Glutamatergic neuron (in vitro differentiated cells): ENCODE measurements at regions not wholly inside any gene's neighbourhood (a gene's known extent, or its start where the extent isn't known, plus 50 kb on each side); places are given as distances from the start of the nearest gene placed in this dataset.

Experiments
- DNase-seq: peaks from one replicate; pipeline ENCODE4 v3.0.0; 2022
- H3K27ac Mint-ChIP-seq: one replicate; pipeline ENCODE4 v1.8.0; 2020; ENCODE audit warnings: mild to moderate bottlenecking, mixed read lengths, inconsistent platforms; ENCODE audit not compliant: unreplicated experiment
- H3K27me3 Mint-ChIP-seq: one replicate; pipeline ENCODE4 v1.8.0; 2020; ENCODE audit warnings: mild to moderate bottlenecking, moderate library complexity, mixed read lengths, inconsistent platforms; ENCODE audit not compliant: unreplicated experiment
- H3K36me3 Mint-ChIP-seq: one replicate; pipeline ENCODE4 v1.8.0; 2020; ENCODE audit warnings: mild to moderate bottlenecking, mixed read lengths, inconsistent platforms; ENCODE audit not compliant: unreplicated experiment
- H3K4me1 Mint-ChIP-seq: one replicate; pipeline ENCODE4 v1.8.0; 2020; ENCODE audit warnings: mild to moderate bottlenecking, low read depth, mixed read lengths, inconsistent platforms; ENCODE audit not compliant: unreplicated experiment
- H3K4me3 Mint-ChIP-seq: one replicate; pipeline ENCODE4 v1.8.0; 2020; ENCODE audit warnings: mild to moderate bottlenecking, mixed read lengths, inconsistent platforms; ENCODE audit not compliant: unreplicated experiment
- H3K9me3 Mint-ChIP-seq: one replicate; pipeline ENCODE4 v1.8.0; 2020; ENCODE audit warnings: mild to moderate bottlenecking, moderate library complexity, mixed read lengths, inconsistent platforms; ENCODE audit not compliant: unreplicated experiment
- TF ChIP-seq, protein P1 (sequence below): fragments of 200-600 bp; sonication (generic); IDR thresholded peaks from one replicate; pipeline ENCODE4 v1.5.0; 2021; ENCODE audit not compliant: partially characterized antibody, unreplicated experiment

DNA sequence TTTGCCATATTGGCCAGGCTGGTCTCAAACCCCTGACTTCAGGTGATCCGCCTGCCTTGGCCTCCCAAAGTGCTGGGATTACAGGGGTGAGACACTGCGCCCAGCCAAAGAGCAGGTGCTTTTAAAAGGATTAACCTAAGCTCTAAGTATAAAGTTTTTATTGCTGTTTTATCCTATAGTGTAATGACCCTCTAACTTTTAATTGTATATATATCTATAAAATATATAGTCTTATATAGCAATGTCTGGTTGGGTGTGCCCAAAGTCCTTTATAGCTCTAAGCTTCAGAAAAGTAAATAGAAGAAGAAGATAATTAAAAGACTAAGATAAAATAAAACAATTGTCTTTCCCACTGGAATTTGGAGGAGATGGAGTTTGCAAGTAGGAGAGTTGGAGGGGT, 73.8 kb upstream of the ATP5PO start:
- TF ChIP-seq, protein P1, sequence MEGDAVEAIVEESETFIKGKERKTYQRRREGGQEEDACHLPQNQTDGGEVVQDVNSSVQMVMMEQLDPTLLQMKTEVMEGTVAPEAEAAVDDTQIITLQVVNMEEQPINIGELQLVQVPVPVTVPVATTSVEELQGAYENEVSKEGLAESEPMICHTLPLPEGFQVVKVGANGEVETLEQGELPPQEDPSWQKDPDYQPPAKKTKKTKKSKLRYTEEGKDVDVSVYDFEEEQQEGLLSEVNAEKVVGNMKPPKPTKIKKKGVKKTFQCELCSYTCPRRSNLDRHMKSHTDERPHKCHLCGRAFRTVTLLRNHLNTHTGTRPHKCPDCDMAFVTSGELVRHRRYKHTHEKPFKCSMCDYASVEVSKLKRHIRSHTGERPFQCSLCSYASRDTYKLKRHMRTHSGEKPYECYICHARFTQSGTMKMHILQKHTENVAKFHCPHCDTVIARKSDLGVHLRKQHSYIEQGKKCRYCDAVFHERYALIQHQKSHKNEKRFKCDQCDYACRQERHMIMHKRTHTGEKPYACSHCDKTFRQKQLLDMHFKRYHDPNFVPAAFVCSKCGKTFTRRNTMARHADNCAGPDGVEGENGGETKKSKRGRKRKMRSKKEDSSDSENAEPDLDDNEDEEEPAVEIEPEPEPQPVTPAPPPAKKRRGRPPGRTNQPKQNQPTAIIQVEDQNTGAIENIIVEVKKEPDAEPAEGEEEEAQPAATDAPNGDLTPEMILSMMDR, result no peak
- H3K36me3 Mint-ChIP-seq, result peaks cover 5% of the 10 kb centered on the region
- H3K9me3 Mint-ChIP-seq, result peaks cover 2% of the 10 kb centered on the region
- no peak for DNase-seq
- H3K4me3 Mint-ChIP-seq, result no peak overlapping the region
- H3K4me1 Mint-ChIP-seq, result no peaks in the 10 kb centered on the region
- H3K27me3 Mint-ChIP-seq, result peaks cover 9% of the 10 kb centered on the region
- H3K27ac Mint-ChIP-seq, result no peak overlapping the region

DNA sequence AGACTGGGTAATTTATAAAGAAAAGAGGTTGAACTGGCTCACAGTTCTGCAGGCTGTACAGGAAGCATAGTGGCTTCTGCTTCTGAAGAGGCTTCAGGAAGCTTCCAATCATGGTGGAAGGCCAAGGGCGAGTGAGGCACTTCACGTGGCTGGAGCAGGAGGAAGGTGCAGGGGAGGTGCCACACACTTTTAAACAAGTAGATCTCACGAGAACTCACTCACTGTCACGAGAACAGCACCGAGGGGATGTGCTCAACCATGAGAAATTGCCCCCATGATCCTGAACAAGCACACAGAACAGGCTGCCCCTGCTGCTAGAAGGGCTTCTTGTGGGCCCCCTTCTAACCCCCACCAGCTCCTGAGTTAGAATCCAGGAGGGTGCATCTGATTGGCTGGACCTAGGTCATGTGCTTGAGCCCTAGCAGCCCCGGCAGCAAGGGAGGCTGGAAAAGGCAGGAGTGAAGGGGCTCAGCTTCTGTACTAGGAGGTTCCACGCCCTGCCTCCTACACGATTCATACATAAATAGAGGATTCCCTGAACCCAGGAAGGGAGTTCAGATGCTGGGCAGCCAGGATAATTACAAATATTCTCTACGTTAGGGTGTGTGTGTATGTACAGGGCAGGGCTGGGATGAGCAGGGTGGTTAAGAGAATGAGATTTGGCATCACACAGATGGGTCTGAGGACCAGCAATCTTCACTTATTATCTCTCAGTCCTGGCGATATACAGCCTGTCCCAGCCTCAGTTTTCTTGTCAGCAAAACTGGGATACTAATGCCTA, 72.8 kb upstream of the ATP5PO start:
- no peaks in the 10 kb centered on the region for H3K36me3 Mint-ChIP-seq
- H3K27me3 Mint-ChIP-seq, result peaks cover 11% of the 10 kb centered on the region
- no peak overlapping the region for H3K27ac Mint-ChIP-seq
- no peaks in the 10 kb centered on the region for H3K9me3 Mint-ChIP-seq
- TF ChIP-seq, protein P1, result no peak
- H3K4me1 Mint-ChIP-seq, result no peaks in the 10 kb centered on the region
- H3K4me3 Mint-ChIP-seq, result no peak overlapping the region
- no peak for DNase-seq

DNA sequence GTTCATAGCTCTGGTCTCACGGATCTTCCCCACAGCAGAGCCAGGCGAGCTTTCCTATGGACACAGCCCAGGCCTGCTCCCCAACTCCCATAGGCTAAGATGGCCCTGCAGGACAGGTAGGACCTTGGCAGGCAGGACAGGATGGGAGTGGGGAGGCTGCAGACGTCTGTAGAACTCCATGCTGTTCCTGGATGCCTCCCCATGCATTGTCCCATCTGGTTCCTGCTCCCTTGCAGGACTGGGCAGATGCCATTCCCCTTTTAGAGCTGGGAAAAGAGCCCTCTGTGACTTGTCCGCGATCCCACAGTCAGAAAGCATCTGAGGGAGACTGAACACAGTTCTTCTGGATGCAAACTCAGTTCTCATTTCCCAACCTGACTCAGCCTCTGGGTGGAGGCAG, 71.9 kb upstream of the ATP5PO start:
- TF ChIP-seq, protein P1, result no peak
- H3K4me1 Mint-ChIP-seq, result no peaks in the 10 kb centered on the region
- no peaks in the 10 kb centered on the region for H3K36me3 Mint-ChIP-seq
- no peak overlapping the region for H3K4me3 Mint-ChIP-seq
- no peaks in the 10 kb centered on the region for H3K9me3 Mint-ChIP-seq
- H3K27ac Mint-ChIP-seq, result no peak overlapping the region
- no peak for DNase-seq
- peaks cover 11% of the 10 kb centered on the region for H3K27me3 Mint-ChIP-seq

DNA sequence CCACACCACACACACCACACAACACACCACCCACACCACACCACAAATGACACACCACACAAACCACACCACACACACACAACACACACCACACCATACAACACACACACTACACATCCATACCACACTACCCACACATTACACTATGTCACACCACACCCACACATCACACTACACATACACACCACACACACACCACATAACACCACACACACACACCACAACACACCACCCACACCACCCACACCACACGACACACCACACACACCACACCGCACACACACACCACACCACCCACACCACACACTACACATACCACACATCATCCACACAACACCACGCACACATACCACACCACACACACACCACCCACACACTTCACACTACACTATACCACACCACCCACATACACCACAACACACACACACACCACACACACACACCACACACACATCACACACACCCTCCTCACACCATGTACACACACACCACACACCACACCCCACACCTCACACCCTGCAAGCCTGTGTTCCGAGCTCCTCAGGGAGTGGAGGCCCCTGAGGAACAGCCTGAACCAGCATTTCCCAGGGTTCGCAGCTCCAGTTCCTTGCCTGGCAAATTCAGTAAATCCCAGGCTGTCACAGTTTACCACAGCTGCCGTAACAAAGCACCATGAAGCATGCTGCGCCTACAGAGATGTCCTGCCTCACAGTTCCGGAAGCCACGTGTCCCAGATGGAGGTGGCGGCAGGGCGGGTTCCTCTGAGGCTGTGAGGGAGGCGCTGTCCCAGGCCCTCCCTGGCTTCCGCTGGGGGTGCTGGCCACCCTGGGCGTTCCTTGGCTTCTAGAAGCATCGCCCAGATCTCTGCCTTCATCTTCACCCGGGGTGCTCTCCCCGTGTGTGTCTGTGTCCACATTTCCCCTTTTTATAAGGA, 69.8 kb upstream of the ATP5PO start:
- no peaks in the 10 kb centered on the region for H3K4me1 Mint-ChIP-seq
- no peak for DNase-seq
- TF ChIP-seq, protein P1, result no peak
- no peak overlapping the region for H3K27ac Mint-ChIP-seq
- no peaks in the 10 kb centered on the region for H3K9me3 Mint-ChIP-seq
- no peak overlapping the region for H3K4me3 Mint-ChIP-seq
- peaks cover 11% of the 10 kb centered on the region for H3K27me3 Mint-ChIP-seq
- no peaks in the 10 kb centered on the region for H3K36me3 Mint-ChIP-seq

DNA sequence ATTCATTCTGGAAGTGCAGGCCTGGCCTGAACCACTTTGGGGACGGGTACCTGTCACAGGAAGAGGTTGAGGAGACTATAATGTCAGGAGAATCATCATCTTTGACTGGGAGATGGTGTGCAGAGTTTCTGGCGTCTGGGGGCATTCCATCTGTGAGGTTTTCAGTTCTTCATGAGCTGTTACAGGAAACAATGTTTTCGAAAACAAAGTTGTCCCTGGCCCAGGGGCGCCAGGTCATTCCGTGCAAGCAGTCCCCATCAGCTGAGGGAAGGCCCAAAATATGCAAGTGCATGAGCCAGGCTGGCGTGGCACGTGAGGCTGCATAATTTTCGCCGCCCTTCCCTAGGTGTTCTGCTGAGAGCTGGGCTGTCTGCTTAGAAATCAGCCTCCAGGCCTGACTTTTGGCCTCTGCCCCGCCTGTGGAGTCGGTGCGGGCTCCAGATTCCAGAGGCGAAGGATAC, 68.4 kb upstream of the ATP5PO start:
- Mint-ChIP-seq H3K4me1 (no peaks in the 10 kb centered on the region), H3K9me3 (no peaks in the 10 kb centered on the region), H3K4me3 (no peak overlapping the region), H3K36me3 (no peaks in the 10 kb centered on the region), H3K27me3 (peaks cover 11% of the 10 kb centered on the region), H3K27ac (no peak overlapping the region)
- DNase-seq, result no peak
- TF ChIP-seq, protein P1, result no peak
